Loucy (cell line): ENCODE measurements at regions not wholly inside any gene's neighbourhood (a gene's known extent, or its start where the extent isn't known, plus 50 kb on each side); places are given as distances from the start of the nearest gene placed in this dataset.

Experiments
- H2AFZ ChIP-seq: fragments of 200-600 bp; sonication (generic); 2 replicates; pipeline ENCODE4 v1.6.0; 2016; ENCODE audit warnings: antibody characterized with exemption, mild to moderate bottlenecking, low read length, moderate library complexity
- H3F3A ChIP-seq: fragments of 200-600 bp; 2 replicates; pipeline ENCODE4 v1.6.0; 2016; ENCODE audit warnings: antibody characterized with exemption, low read depth, mild to moderate bottlenecking
- H3K27me3 ChIP-seq: fragments of 200-600 bp; sonication (generic); 2 replicates; pipeline ENCODE4 v1.6.1; 2014; ENCODE audit warnings: low read length, mild to moderate bottlenecking; ENCODE audit not compliant: insufficient read depth, poor library complexity, severe bottlenecking
- H3K36me3 ChIP-seq: fragments of 200-600 bp; sonication (generic); 2 replicates; pipeline ENCODE4 v1.6.1; 2016; ENCODE audit warnings: low read length; ENCODE audit not compliant: insufficient read depth
- H3K4me1 ChIP-seq: fragments of 200-600 bp; sonication (generic); 2 replicates; pipeline ENCODE4 v1.5.1; 2014; ENCODE audit warnings: low read length, mild to moderate bottlenecking; ENCODE audit not compliant: insufficient read depth, poor library complexity, severe bottlenecking
- H3K4me2 ChIP-seq: fragments of 200-600 bp; sonication (generic); 2 replicates; pipeline ENCODE4 v1.6.0; 2014; ENCODE audit warnings: antibody characterized with exemption, low read length, low read depth, mild to moderate bottlenecking; ENCODE audit not compliant: poor library complexity, severe bottlenecking
- H3K4me3 ChIP-seq: fragments of 200-600 bp; sonication (generic); 2 replicates; pipeline ENCODE4 v1.5.1; 2014; ENCODE audit warnings: low read length, mild to moderate bottlenecking, mixed read lengths; ENCODE audit not compliant: poor library complexity, severe bottlenecking
- H3K79me2 ChIP-seq: fragments of 200-600 bp; sonication (generic); 2 replicates; pipeline ENCODE4 v1.6.1; 2014; ENCODE audit warnings: low read length; ENCODE audit not compliant: insufficient read depth
- H3K9ac ChIP-seq: fragments of 200-600 bp; sonication (generic); 2 replicates; pipeline ENCODE4 v1.6.0; 2014; ENCODE audit warnings: mild to moderate bottlenecking, low read depth, low read length, moderate library complexity; ENCODE audit not compliant: poor library complexity, severe bottlenecking
- H3K9me2 ChIP-seq: fragments of 200-600 bp; sonication (generic); replicated peaks from 2 replicates; pipeline ENCODE4 v1.6.1; 2016; ENCODE audit warnings: low read depth, low read length, mixed read lengths
- H3K9me3 ChIP-seq: fragments of 200-600 bp; sonication (generic); 2 replicates; pipeline ENCODE4 v1.6.1; 2014; ENCODE audit warnings: mild to moderate bottlenecking, antibody characterized with exemption, low read length, low read depth; ENCODE audit not compliant: insufficient read depth
- H4K20me1 ChIP-seq: fragments of 200-600 bp; sonication (generic); 2 replicates; pipeline ENCODE4 v1.6.0; 2014; ENCODE audit warnings: antibody characterized with exemption, low read length, mild to moderate bottlenecking; ENCODE audit not compliant: insufficient read depth, poor library complexity, severe bottlenecking
- EZH2phosphoT487 ChIP-seq: fragments of 200-600 bp; IDR thresholded peaks from 2 replicates; pipeline ENCODE4 v1.6.1; 2018; ENCODE audit warnings: antibody characterized with exemption, mild to moderate bottlenecking, moderate library complexity, borderline replicate concordance
- TF ChIP-seq, protein P1 (sequence below): fragments of 200-600 bp; sonication (generic); conservative IDR thresholded peaks from 2 replicates; pipeline ENCODE4 v1.5.1; 2014; ENCODE audit warnings: mild to moderate bottlenecking, antibody characterized with exemption, low read length

DNA sequence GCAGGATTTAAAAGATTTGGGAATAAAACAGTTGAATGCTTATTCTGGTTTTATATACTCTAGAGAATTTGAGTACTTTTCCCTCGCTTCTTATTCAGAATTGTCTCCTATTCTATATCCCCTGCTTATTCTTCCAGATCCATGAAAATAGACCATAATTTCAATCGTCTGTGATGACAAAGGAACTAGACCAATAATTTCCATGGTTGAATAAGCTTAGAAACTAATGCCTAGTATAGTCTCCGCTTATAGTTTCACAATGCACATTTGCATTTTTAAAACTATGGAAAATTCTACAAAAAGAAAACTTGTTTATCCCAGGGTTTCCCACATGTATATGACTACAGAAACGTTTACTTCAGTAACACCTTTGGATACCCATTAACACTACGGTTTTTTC lies 247.4 kb upstream of the NR5A2 start:
- no peak overlapping the region for H3K4me3 ChIP-seq
- no peaks in the 10 kb centered on the region for H3K79me2 ChIP-seq
- H4K20me1 ChIP-seq: no peaks in the 10 kb centered on the region
- peaks cover 3% of the 10 kb centered on the region; the same call in 1 of the 2 replicates for H3F3A ChIP-seq
- TF ChIP-seq, protein P1, sequence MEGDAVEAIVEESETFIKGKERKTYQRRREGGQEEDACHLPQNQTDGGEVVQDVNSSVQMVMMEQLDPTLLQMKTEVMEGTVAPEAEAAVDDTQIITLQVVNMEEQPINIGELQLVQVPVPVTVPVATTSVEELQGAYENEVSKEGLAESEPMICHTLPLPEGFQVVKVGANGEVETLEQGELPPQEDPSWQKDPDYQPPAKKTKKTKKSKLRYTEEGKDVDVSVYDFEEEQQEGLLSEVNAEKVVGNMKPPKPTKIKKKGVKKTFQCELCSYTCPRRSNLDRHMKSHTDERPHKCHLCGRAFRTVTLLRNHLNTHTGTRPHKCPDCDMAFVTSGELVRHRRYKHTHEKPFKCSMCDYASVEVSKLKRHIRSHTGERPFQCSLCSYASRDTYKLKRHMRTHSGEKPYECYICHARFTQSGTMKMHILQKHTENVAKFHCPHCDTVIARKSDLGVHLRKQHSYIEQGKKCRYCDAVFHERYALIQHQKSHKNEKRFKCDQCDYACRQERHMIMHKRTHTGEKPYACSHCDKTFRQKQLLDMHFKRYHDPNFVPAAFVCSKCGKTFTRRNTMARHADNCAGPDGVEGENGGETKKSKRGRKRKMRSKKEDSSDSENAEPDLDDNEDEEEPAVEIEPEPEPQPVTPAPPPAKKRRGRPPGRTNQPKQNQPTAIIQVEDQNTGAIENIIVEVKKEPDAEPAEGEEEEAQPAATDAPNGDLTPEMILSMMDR: no peak
- TF ChIP-seq EZH2phosphoT487: no peak
- no peak overlapping the region for H3K4me2 ChIP-seq
- no peaks in the 10 kb centered on the region for H3K36me3 ChIP-seq
- no peaks in the 10 kb centered on the region for H3K9me2 ChIP-seq
- H3K9ac ChIP-seq: no peak overlapping the region
- no peaks in the 10 kb centered on the region for H3K9me3 ChIP-seq
- H3K4me1 ChIP-seq: peaks cover 39% of the 10 kb centered on the region
- H2AFZ ChIP-seq: no peak overlapping the region
- no peaks in the 10 kb centered on the region for H3K27me3 ChIP-seq

DNA sequence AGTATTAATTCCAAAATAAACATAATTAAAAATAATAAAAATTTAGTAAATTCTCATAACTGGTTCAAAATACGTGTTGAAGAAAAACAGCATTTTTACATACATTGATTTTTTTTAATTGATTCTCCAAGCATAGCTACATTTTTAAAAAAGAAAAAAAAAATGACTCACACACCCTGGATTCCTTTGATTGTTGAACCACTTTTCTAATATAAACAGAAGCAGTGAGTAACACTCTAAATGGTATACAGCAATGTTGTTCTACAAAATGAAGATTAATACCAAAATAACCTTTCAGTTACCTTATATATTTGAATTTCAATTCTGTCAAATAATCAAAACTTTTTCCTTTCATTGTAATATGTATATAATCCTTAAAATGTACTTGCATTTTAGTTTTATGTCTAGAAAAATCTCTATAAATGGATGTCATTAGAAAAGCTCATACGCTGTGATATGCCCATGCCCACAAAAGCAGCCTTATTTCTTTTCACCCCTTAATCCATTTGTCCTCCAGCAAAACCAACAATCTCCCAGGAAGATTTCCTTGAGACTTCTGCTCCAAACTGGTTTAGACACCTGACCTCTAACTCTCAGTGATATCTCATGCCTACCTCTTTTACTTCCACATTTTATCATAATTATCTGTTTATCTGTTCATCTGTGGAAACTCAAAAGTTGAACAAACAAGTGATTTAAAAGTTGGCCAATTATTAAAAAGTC lies 246.4 kb upstream of the NR5A2 start:
- H3K9ac ChIP-seq: no peak overlapping the region
- H2AFZ ChIP-seq: no peak overlapping the region
- no peaks in the 10 kb centered on the region for H3K9me2 ChIP-seq
- no peaks in the 10 kb centered on the region for H3K27me3 ChIP-seq
- peaks cover 39% of the 10 kb centered on the region for H3K4me1 ChIP-seq
- no peak overlapping the region for H3K4me2 ChIP-seq
- H4K20me1 ChIP-seq: no peaks in the 10 kb centered on the region
- H3K79me2 ChIP-seq: no peaks in the 10 kb centered on the region
- peaks cover 3% of the 10 kb centered on the region; the same call in 1 of the 2 replicates for H3F3A ChIP-seq
- no peaks in the 10 kb centered on the region for H3K9me3 ChIP-seq
- no peaks in the 10 kb centered on the region for H3K36me3 ChIP-seq
- no peak overlapping the region for H3K4me3 ChIP-seq
- no peak for TF ChIP-seq EZH2phosphoT487
- TF ChIP-seq, protein P1: no peak

DNA sequence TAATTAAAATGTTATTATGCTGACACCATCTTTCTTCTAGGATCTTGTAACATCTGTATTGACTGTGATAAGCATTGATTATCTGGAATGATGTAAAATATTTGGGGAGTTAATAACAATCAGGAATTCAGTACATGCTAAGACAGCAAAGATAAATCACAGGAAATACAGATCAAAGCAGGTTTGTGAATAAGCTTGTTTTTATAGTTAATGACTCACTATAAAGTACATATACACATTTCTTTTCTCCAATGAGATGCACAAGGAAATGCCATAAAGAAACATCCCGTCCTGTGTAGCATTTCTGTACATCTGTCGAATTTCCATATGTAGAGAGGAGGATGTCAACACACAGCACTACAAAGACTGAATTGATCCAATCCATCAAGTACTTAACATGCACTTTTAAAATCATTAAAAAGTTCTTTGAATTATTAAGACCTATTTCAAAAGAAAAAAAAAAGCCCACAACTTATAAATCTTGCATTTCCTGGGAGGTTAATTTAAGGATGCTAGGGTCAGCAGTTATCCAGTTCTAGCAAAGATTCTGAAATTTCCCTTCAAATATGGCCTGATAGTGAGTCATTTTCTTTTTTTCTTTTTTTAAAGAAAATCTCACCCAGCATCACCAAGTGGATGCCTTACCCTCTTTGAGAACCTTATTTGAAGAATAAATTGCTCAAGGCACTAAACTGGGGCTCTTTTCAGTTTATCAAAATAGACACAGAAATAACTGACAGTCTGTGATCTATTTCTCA lies 243.2 kb upstream of the NR5A2 start:
- H3K27me3 ChIP-seq: no peaks in the 10 kb centered on the region
- H2AFZ ChIP-seq: no peak overlapping the region
- no peaks in the 10 kb centered on the region for H3K79me2 ChIP-seq
- no peaks in the 10 kb centered on the region for H3K9me2 ChIP-seq
- peak overlapping the region; percentile 37 for H3K4me2 ChIP-seq
- H3K4me3 ChIP-seq: no peak overlapping the region
- H3F3A ChIP-seq: no peaks in the 10 kb centered on the region
- H4K20me1 ChIP-seq: no peaks in the 10 kb centered on the region
- H3K9ac ChIP-seq: no peak overlapping the region
- TF ChIP-seq, protein P1: no peak
- no peak for TF ChIP-seq EZH2phosphoT487
- no peaks in the 10 kb centered on the region for H3K9me3 ChIP-seq
- H3K4me1 ChIP-seq: peaks cover 16% of the 10 kb centered on the region
- H3K36me3 ChIP-seq: no peaks in the 10 kb centered on the region
